ENCODE measurements at regions not wholly inside any gene's neighbourhood (a gene's known extent, or its start where the extent isn't known, plus 50 kb on each side); places are given as distances from the start of the nearest gene placed in this dataset.

DNA sequence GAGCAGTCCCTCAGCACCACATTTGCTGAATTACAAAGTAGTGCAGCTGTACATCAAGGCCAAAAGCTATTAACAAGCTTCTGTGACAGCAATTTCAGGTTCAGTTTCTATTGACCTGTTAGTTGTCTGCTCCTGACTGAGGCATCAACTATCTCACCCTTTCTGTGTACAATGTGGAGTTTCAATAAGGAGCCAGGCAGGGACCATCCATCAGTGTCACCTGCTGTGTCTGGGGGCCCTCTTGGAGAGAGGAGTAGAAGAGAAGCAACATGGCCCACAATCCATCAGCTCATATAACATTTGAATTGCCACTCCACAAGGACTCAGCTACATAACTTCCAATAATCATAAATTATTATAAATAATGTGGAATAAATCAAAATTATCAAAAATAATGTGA lies 72.3 kb upstream of the CCDC196 start:
- no peak overlapping the region for H3K27ac ChIP-seq
- TF ChIP-seq, protein P1, sequence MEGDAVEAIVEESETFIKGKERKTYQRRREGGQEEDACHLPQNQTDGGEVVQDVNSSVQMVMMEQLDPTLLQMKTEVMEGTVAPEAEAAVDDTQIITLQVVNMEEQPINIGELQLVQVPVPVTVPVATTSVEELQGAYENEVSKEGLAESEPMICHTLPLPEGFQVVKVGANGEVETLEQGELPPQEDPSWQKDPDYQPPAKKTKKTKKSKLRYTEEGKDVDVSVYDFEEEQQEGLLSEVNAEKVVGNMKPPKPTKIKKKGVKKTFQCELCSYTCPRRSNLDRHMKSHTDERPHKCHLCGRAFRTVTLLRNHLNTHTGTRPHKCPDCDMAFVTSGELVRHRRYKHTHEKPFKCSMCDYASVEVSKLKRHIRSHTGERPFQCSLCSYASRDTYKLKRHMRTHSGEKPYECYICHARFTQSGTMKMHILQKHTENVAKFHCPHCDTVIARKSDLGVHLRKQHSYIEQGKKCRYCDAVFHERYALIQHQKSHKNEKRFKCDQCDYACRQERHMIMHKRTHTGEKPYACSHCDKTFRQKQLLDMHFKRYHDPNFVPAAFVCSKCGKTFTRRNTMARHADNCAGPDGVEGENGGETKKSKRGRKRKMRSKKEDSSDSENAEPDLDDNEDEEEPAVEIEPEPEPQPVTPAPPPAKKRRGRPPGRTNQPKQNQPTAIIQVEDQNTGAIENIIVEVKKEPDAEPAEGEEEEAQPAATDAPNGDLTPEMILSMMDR (conservative IDR thresholded peaks at IDR 0.05): no peak
- TF ChIP-seq ZFX (IDR thresholded peaks at IDR 0.05): no peak

DNA sequence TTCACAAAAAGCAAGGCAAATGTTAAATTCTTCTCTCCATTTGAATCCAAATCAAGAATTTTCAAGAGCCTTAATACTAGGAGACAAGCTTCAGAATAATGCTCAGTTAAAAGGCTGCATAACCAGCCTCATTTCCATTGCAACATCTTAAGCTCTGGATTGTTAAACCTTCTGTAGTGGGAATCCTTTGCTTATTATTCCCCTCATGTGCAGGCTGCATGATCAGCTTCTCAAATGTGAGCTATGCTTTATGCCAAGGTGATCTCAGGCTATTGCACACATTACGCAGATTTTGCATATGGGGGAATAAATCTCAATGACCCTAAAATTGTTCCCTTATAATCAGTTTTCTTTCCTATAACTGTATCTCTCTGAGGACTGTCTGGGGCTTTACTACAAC lies 71.7 kb upstream of the CCDC196 start:
- no peak overlapping the region for H3K27ac ChIP-seq
- no peak for TF ChIP-seq ZFX (IDR thresholded peaks at IDR 0.05)

DNA sequence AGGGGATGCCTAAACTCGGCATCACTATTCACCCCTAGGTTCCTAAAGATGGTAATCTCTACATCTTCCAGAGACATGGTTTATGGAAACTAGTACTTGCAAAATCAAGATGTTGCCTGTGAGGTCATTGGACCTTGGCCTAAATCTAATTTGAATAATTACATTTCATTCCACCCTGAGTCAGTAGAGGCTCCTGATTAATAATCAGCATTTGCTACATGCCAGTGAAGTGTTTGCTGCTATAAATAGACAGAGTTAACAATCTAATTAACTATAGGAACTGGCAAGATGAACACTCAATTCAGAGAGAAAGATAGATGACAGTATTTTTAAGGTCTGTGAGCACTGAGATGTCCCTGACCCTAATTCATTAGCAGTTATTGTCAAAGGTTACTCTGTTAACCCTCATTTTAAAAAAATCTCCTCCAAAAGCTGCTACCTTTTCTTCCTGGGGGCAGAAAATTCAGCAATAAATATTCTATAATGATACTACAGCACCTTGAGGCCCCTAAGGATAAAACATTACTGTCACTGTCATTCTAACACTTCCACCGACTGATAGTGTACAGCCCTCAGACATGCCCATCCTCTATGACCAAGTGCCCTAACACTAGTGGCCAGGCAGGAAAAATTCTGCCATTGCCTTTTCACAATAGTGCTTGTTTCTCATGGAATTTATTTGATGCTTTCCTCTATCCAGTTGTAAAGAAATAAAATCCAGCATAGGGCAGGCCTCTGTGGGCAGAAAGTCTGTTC lies 65.7 kb upstream of the CCDC196 start:
- TF ChIP-seq ZFX (IDR thresholded peaks at IDR 0.05): no peak
- TF ChIP-seq, protein P1 (conservative IDR thresholded peaks at IDR 0.05): no peak
- H3K27ac ChIP-seq: no peak overlapping the region

DNA sequence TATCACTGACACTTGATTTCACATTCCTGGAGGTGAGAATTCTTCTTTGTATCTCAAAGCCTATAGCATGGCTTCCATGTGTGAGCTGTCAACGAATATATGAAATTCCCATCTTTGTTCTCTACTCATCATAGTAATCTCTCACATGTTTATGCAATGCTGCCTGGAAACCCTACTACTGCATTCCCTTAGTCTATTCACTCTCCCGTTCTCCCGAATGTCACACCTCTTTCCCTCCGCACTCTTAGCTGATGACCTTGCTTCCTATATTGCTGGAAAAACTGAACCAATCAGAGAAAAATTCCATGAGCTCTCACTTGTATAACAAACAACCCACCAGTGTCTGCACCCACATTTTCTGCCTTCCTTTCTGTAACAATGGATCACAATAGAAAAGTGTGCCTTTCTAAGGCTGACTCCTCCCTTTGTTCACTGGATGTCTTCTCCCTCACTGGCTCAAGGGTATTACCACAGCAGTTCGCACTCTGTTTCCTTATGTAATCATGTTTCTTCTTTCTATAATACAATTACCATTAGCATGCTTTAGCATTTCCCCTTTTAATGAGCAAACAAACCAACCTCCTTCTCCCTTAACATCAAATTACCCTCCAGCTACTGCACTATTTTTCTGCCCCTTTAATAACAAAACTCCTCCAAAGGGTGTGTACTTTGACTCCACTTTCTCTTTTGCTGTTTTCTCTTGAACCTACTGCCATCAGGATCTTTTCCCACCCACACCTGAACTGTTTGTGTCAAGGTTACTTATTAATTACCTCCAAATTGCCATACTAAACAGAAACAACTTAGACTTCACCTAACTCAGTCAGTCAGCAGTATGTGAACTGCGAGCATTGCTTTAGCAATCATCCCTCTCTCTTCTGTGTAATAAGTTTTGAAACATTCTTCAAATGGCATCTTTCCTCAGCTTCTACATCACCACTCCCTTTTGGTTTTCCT lies 63.9 kb upstream of the CCDC196 start:
- H3K27ac ChIP-seq: no peak overlapping the region
- no peak for TF ChIP-seq ZFX (IDR thresholded peaks at IDR 0.05)

DNA sequence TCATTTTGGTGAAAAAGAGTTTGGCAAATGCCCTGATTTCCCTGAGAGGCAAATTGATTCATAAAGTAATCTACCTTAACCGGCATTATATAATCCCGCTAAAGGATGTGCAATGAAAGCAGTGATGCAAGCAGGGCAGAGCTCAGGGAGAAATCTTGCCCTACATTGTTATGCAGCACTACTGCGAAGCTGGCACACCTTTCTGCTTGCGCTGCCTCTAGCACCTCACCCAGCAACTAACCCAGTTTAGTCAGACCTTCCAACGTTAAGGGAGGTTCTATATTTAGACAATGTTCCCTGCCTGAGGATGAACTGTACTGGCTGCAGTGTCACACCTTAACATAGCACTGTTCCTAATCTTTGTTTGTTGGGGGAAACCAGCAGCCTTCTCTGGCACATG lies 60.8 kb upstream of the CCDC196 start:
- no peak overlapping the region for H3K27ac ChIP-seq
- TF ChIP-seq ZFX (IDR thresholded peaks at IDR 0.05): no peak
- TF ChIP-seq, protein P1 (conservative IDR thresholded peaks at IDR 0.05): no peak

DNA sequence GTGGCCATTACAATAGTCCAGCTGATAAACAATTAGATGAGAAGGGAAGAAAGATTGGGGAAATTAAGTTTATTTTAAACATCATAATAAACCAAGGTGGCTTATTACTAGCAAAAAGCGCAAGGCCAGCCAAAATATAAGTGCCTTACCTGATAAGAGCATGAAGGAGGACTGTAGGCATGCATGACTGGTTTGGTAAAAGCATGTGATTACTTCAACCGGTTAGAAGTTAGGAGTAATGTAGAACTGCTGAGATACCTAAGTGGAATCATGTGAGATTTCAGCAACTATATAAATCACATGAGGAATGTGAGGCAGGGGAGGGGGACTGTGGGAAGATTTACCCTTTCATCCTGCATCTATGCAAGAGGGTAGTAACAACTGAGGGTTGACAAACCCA lies 59.7 kb upstream of the CCDC196 start:
- no peak overlapping the region for H3K27ac ChIP-seq
- TF ChIP-seq ZFX (IDR thresholded peaks at IDR 0.05): no peak
- TF ChIP-seq, protein P1 (conservative IDR thresholded peaks at IDR 0.05): no peak

DNA sequence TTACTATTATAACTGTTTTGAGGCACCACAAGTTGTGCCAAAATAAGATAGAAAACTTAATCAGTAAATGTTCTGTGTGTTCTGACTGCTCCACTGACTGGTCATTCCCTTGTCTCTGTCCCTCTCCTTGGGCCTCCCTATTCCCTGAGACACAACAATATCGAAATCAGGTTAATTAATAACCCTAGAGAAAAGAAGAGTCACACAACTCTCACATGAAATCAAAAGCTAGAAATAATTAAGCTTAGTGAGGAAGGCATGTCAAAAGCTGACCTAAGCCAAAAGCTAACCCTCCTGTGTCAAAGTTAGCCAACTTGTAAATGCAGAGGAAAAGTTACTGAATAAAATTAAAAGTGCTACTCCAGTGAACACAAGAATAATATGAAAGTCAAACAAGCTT lies 53.8 kb upstream of the CCDC196 start:
- no peak overlapping the region for H3K27ac ChIP-seq
- TF ChIP-seq, protein P1 (conservative IDR thresholded peaks at IDR 0.05): no peak
- TF ChIP-seq ZFX (IDR thresholded peaks at IDR 0.05): no peak

DNA sequence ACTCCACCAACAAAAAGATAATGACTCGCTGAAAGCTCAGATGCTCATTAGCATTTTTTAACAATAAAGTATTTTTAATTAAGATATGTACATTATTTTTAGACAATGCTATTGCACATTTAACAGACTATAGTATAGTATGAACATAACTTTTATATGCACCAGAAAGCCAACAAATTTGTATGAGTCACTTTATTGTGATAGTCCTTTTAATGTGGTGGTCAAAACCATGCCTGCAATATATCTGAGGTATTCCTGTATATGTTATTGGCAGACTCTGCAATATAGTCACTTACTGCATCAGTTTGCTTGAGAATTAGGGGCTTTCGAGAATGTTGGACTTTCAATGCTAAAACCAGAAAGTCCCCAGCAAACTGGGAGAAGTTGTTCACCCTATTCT lies 51.7 kb upstream of the CCDC196 start:
- no peak for TF ChIP-seq ZFX (IDR thresholded peaks at IDR 0.05)
- TF ChIP-seq, protein P1 (conservative IDR thresholded peaks at IDR 0.05): no peak
- H3K27ac ChIP-seq: no peak overlapping the region
